CD14-positive monocyte (primary cell): ENCODE measurements at regions not wholly inside any gene's neighbourhood (a gene's known extent, or its start where the extent isn't known, plus 50 kb on each side); places are given as distances from the start of the nearest gene placed in this dataset.

Experiments
- DNase-seq, 3 donors: peaks; one replicate each; pipeline ENCODE4 v3.0.0-alpha.2; 2011 to 2022
- H2AFZ ChIP-seq: 2 replicates; pipeline ENCODE4 v1.6.0; 2012; ENCODE audit warnings: mild to moderate bottlenecking, low read depth, low read length, inconsistent platforms; ENCODE audit not compliant: insufficient read depth, poor library complexity, severe bottlenecking
- H3K27ac ChIP-seq, 2 donors: 1 replicate in 1 of 2; 2 replicates in 1 of 2; pipeline ENCODE4 v1.5.1; 2012 to 2013; ENCODE audit warnings: low read length in 2 of 2, control low read depth in 1 of 2, inconsistent platforms in 1 of 2, low read depth in 1 of 2, mild to moderate bottlenecking in 1 of 2
- H3K27me3 ChIP-seq, 2 donors: one replicate each; pipeline versions ENCODE4 v1.6.0 to v1.6.1; 2011 to 2013; ENCODE audit warnings: low read length in 2 of 2; ENCODE audit not compliant: control insufficient read depth in 2 of 2, insufficient read depth in 2 of 2
- H3K36me3 ChIP-seq, 2 donors: replicated peaks in 1 of 2; 1 replicate in 1 of 2; 2 replicates in 1 of 2; pipeline versions ENCODE4 v1.5.1 to v1.6.1; 2012 to 2013; ENCODE audit warnings: low read length in 2 of 2, control low read depth in 1 of 2, inconsistent platforms in 1 of 2, mild to moderate bottlenecking in 1 of 2; ENCODE audit not compliant: insufficient read depth in 2 of 2, control insufficient read depth in 1 of 2
- H3K4me1 ChIP-seq, 2 donors: 1 replicate in 1 of 2; 2 replicates in 1 of 2; pipeline versions ENCODE4 v1.5.1 to v1.6.1; 2012 to 2013; ENCODE audit warnings: low read length in 2 of 2, control low read depth in 1 of 2, inconsistent platforms in 1 of 2, mild to moderate bottlenecking in 1 of 2, moderate library complexity in 1 of 2; ENCODE audit not compliant: insufficient read depth in 2 of 2, control insufficient read depth in 1 of 2
- H3K4me2 ChIP-seq: replicated peaks from 2 replicates; pipeline ENCODE3; 2012; ENCODE audit warnings: low read length, moderate library complexity, mild to moderate bottlenecking; ENCODE audit not compliant: poor library complexity, severe bottlenecking; ENCODE audit errors: extremely low read depth
- H3K4me3 ChIP-seq, 3 experiments: fragments of 200-600 bp in 1 of 3; sonication (generic) in 1 of 3; replicated peaks in 1 of 3; 1 replicate in 2 of 3; 2 replicates in 1 of 3; pipeline ENCODE4 v1.5.1; 2011 to 2013; ENCODE audit warnings: low read length in 3 of 3, mild to moderate bottlenecking in 3 of 3, control low read depth in 2 of 3, low read depth in 2 of 3, inconsistent platforms in 1 of 3, moderate library complexity in 1 of 3
- H3K79me2 ChIP-seq: 2 replicates; pipeline ENCODE4 v1.6.0; 2012; ENCODE audit warnings: mild to moderate bottlenecking, control low read depth, inconsistent platforms, low read length, moderate library complexity; ENCODE audit not compliant: insufficient read depth
- H3K9ac ChIP-seq: 2 replicates; pipeline ENCODE4 v1.6.0; 2017; ENCODE audit warnings: low read length, mild to moderate bottlenecking; ENCODE audit not compliant: insufficient read depth, poor library complexity, severe bottlenecking
- H3K9me3 ChIP-seq, 2 donors: replicated peaks in 1 of 2; 1 replicate in 1 of 2; 2 replicates in 1 of 2; pipeline versions ENCODE4 v1.5.1 to v1.6.1; 2012 to 2013; ENCODE audit warnings: low read length in 2 of 2, control low read depth in 1 of 2; ENCODE audit not compliant: control insufficient read depth in 1 of 2, insufficient read depth in 1 of 2
- H4K20me1 ChIP-seq: 2 replicates; pipeline ENCODE4 v1.6.0; 2012; ENCODE audit warnings: mild to moderate bottlenecking, low read length, control low read depth, moderate library complexity; ENCODE audit not compliant: insufficient read depth
- H3K27ac Mint-ChIP-seq, 7 donors: one replicate each; pipeline ENCODE4 v1.8.0; 2020; ENCODE audit warnings: mild to moderate bottlenecking in 7 of 7, mixed read lengths in 7 of 7, moderate library complexity in 6 of 7, inconsistent platforms in 2 of 7
- H3K27me3 Mint-ChIP-seq, 3 donors: one replicate each; pipeline ENCODE4 v1.8.0; 2021 to 2022; ENCODE audit warnings: low read depth in 3 of 3, mild to moderate bottlenecking in 3 of 3, mixed read lengths in 3 of 3, moderate library complexity in 3 of 3, inconsistent platforms in 1 of 3
- H3K36me3 Mint-ChIP-seq, 2 donors: one replicate each; pipeline ENCODE4 v1.8.0; 2020; ENCODE audit warnings: mixed read lengths in 2 of 2, inconsistent platforms in 1 of 2, mild to moderate bottlenecking in 1 of 2
- H3K4me1 Mint-ChIP-seq: one replicate; pipeline ENCODE4 v1.8.0; 2020; ENCODE audit warnings: mild to moderate bottlenecking, mixed read lengths
- H3K4me3 Mint-ChIP-seq, 2 donors: one replicate each; pipeline ENCODE4 v1.8.0; 2020; ENCODE audit warnings: mild to moderate bottlenecking in 2 of 2, mixed read lengths in 2 of 2, moderate library complexity in 1 of 2
- H3K9me3 Mint-ChIP-seq, 7 donors: one replicate each; pipeline ENCODE4 v1.8.0; 2020 to 2022; ENCODE audit warnings: mixed read lengths in 7 of 7, mild to moderate bottlenecking in 6 of 7, moderate library complexity in 6 of 7, inconsistent platforms in 2 of 7
- CTCF ChIP-seq: fragments of 200-600 bp; IDR thresholded peaks from one replicate; pipeline ENCODE4 v1.8.0; 2022; ENCODE audit warnings: antibody characterized with exemption, mild to moderate bottlenecking
- WGBS: methylation state at CpG from one replicate; pipeline ENCODE4 v1.1.5; 2013; ENCODE audit warnings: missing lambda C conversion rate; ENCODE audit not compliant: insufficient coverage; 5-methylcytosine and 5-hydroxymethylcytosine counted together
- intact Hi-C, 2 donors: fragments of 100-400 bp; cut with micrococcal nuclease; formaldehyde crosslinking; loops; one replicate each; pipeline versions ENCODE4 v1.15.0 to v1.15.1; 2023

DNA sequence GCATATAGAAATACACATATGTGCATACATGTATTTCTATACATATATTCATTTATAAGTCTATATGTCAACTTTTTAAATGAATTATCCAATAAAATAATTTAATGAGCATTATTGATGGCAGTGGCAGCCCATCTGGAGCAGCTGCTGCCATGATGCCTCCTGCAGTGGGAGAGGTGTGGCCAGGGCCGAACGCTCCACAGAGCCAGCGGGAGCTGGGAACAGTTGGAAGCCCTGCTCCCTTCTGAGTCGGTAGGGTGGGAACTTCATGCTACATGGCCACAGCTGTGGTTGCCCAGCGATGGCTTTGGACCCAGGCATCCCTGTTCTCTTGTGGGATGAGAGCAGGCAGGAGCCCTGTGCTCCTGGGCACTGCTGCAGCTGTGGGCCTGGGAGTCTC is 812.4 kb upstream of the CTNND2 start:
- Histone ChIP-seq H3K4me1 (no peaks in the 10 kb centered on the region), H3K9ac (no peak overlapping the region), H3K27ac (no peak overlapping the region), H3K36me3 (no peaks in the 10 kb centered on the region), H3K79me2 (no peaks in the 10 kb centered on the region), H4K20me1 (no peaks in the 10 kb centered on the region), H2AFZ (no peak overlapping the region), H3K27me3 (no peaks in the 10 kb centered on the region), H3K4me2 (no peak overlapping the region), H3K4me3 (no peak overlapping the region), H3K9me3 (peaks cover 15 to 19% of the 10 kb centered on the region in 2 donors)
- intact Hi-C loops = no loop called here
- Mint-ChIP-seq H3K4me3 (no peak overlapping the region), H3K36me3 (no peaks in the 10 kb centered on the region), H3K4me1 (no peaks in the 10 kb centered on the region), H3K27me3 (no peaks in the 10 kb centered on the region), H3K27ac (no peak overlapping the region), H3K9me3 (peaks cover 0 to 16% (median 9%) of the 10 kb centered on the region in 7 donors)
- 92% methylated on average over 5 of the region's 5 CpGs for WGBS
- TF ChIP-seq CTCF = no peak
- DNase-seq = no peak

GRCh38 chr5:12707560-12707959 is 803.3 kb upstream of the CTNND2 start:
- Histone ChIP-seq H3K36me3 (no peaks in the 10 kb centered on the region), H3K9ac (no peak overlapping the region), H4K20me1 (no peaks in the 10 kb centered on the region), H3K27ac (no peak overlapping the region), H3K4me1 (no peaks in the 10 kb centered on the region), H3K9me3 (no peaks in the 10 kb centered on the region), H2AFZ (no peak overlapping the region), H3K27me3 (no peaks in the 10 kb centered on the region), H3K4me3 (no peak overlapping the region), H3K4me2 (no peak overlapping the region), H3K79me2 (no peaks in the 10 kb centered on the region)
- Mint-ChIP-seq H3K9me3 (peaks cover 0 to 1% (median 0%) of the 10 kb centered on the region in 7 donors), H3K4me3 (no peak overlapping the region), H3K27ac (no peak overlapping the region), H3K36me3 (no peaks in the 10 kb centered on the region), H3K27me3 (no peaks in the 10 kb centered on the region), H3K4me1 (no peaks in the 10 kb centered on the region)
- intact Hi-C loops = no loop called here
- DNase-seq = no peak
- no peak for TF ChIP-seq CTCF
